HepG2 (cell line): ENCODE measurements at regions not wholly inside any gene's neighbourhood (a gene's known extent, or its start where the extent isn't known, plus 50 kb on each side); places are given as distances from the start of the nearest gene placed in this dataset.

Source experiments
- BORCS8-MEF2B ChIP-seq: sonication (generic); formaldehyde crosslinking; IDR thresholded peaks from 2 replicates; pipeline ENCODE4 v1.8.0; 2022; ENCODE audit warnings: mild to moderate bottlenecking, missing genetic modification reagents
- HDAC1 ChIP-seq: sonication (generic); formaldehyde crosslinking; IDR thresholded peaks from 2 replicates; pipeline ENCODE4 v1.5.1; 2020; ENCODE audit warnings: mild to moderate bottlenecking, missing genetic modification reagents
- HHEX ChIP-seq: IDR thresholded peaks from 2 replicates; pipeline ENCODE4 v1.6.1; 2016; ENCODE audit warnings: control low read depth
- JUND ChIP-seq: sonication (generic); formaldehyde crosslinking; IDR thresholded peaks from 2 replicates; pipeline ENCODE4 v1.8.0; 2022; ENCODE audit warnings: mild to moderate bottlenecking, missing genetic modification reagents
- MLXIP ChIP-seq: sonication (generic); formaldehyde crosslinking; IDR thresholded peaks from 2 replicates; pipeline ENCODE4 v1.9.0; 2021; ENCODE audit warnings: missing genetic modification reagents, borderline replicate concordance
- MTA1 ChIP-seq: sonication (generic); formaldehyde crosslinking; IDR thresholded peaks from 2 replicates; pipeline ENCODE4 v1.4.0; 2020; ENCODE audit warnings: missing genetic modification reagents, mild to moderate bottlenecking, borderline replicate concordance
- NFIC ChIP-seq: IDR thresholded peaks from 2 replicates; pipeline ENCODE4 v1.6.1; 2012; ENCODE audit warnings: mild to moderate bottlenecking, low read length, inconsistent platforms
- ONECUT2 ChIP-seq: sonication (generic); formaldehyde crosslinking; IDR thresholded peaks from 2 replicates; pipeline ENCODE4 v1.4.0; 2020; ENCODE audit warnings: missing genetic modification reagents
- PHF21A ChIP-seq: sonication (generic); formaldehyde crosslinking; IDR thresholded peaks from 2 replicates; pipeline ENCODE4 v1.5.0; 2020; ENCODE audit warnings: mild to moderate bottlenecking, missing genetic modification reagents
- RXRA ChIP-seq: sonication (generic); formaldehyde crosslinking; IDR thresholded peaks from 2 replicates; pipeline ENCODE4 v1.5.1; 2020; ENCODE audit warnings: missing genetic modification reagents
- SNAPC5 ChIP-seq: sonication (generic); formaldehyde crosslinking; IDR thresholded peaks from 2 replicates; pipeline ENCODE4 v1.8.1; 2023; ENCODE audit warnings: mild to moderate bottlenecking, missing genetic modification reagents, borderline replicate concordance
- U2AF2 ChIP-seq: fragments of 200-400 bp; formaldehyde crosslinking; IDR thresholded peaks from 2 replicates; pipeline ENCODE4 v1.6.1; 2017; ENCODE audit warnings: low read depth, mild to moderate bottlenecking, low read length
- ZBTB7B ChIP-seq: sonication (generic); formaldehyde crosslinking; IDR thresholded peaks from 2 replicates; pipeline ENCODE4 v1.4.0; 2020; ENCODE audit warnings: missing genetic modification reagents
- ZKSCAN8 ChIP-seq: IDR thresholded peaks from 2 replicates; pipeline ENCODE4 v1.6.1; 2016; ENCODE audit warnings: borderline replicate concordance, missing genetic modification reagents, missing compliant biosample characterization
- ZNF20 ChIP-seq: sonication (generic); formaldehyde crosslinking; IDR thresholded peaks from 2 replicates; pipeline ENCODE4 v1.4.0; 2020; ENCODE audit warnings: mild to moderate bottlenecking, moderate library complexity, missing genetic modification reagents
- ZNF331 ChIP-seq: sonication (generic); formaldehyde crosslinking; IDR thresholded peaks from 2 replicates; pipeline ENCODE4 v1.4.0; 2020; ENCODE audit warnings: missing genetic modification reagents
- ZNF362 ChIP-seq: sonication (generic); formaldehyde crosslinking; IDR thresholded peaks from 2 replicates; pipeline ENCODE4 v1.4.0; 2020; ENCODE audit warnings: missing genetic modification reagents, mild to moderate bottlenecking, borderline replicate concordance
- ZNF484 ChIP-seq: sonication (generic); formaldehyde crosslinking; IDR thresholded peaks from 2 replicates; pipeline ENCODE4 v1.5.1; 2020; ENCODE audit warnings: mild to moderate bottlenecking, low read depth, missing genetic modification reagents, borderline replicate concordance
- ZNF768 ChIP-seq: sonication (generic); formaldehyde crosslinking; IDR thresholded peaks from 2 replicates; pipeline ENCODE4 v1.4.0; 2020; ENCODE audit warnings: missing genetic modification reagents
- ZSCAN5A ChIP-seq: sonication (generic); formaldehyde crosslinking; IDR thresholded peaks from 2 replicates; pipeline ENCODE4 v1.8.0; 2022; ENCODE audit warnings: mild to moderate bottlenecking, missing genetic modification reagents, borderline replicate concordance

GRCh38 chr15:70584838-70585706 lies 178.3 kb downstream of the UACA start (continued):
- TF ChIP-seq ZNF20 (CRISPR knock-in tag) (no peak), PHF21A (CRISPR knock-in tag) (peak; percentile 51), SNAPC5 (no peak), ZNF768 (CRISPR knock-in tag) (peak; percentile 51; the same call in 1 of the 2 replicates), ZBTB7B (peak; percentile 93), MLXIP (CRISPR knock-in tag) (no peak), ZNF484 (CRISPR knock-in tag) (no peak), HDAC1 (CRISPR knock-in tag) (peak; percentile 53; the same call in 1 of the 2 replicates), MTA1 (CRISPR knock-in tag) (peak; percentile 58; the same call in 1 of the 2 replicates), ZKSCAN8 (CRISPR knock-in tag) (no peak), U2AF2 (no peak), BORCS8-MEF2B (CRISPR knock-in tag) (0 out of 2 replicates have a peak, but pooled peaks have one; percentile 40), NFIC (no peak), ZNF362 (CRISPR knock-in tag) (no peak), HHEX (CRISPR knock-in tag) (peak; percentile 24; the same call in 1 of the 2 replicates), ZNF331 (peak; percentile 59), RXRA (CRISPR knock-in tag) (peak; percentile 46), ONECUT2 (CRISPR knock-in tag) (peak; percentile 86), JUND (CRISPR knock-in tag) (no peak), ZSCAN5A (CRISPR knock-in tag) (no peak)
